ENCODE measurements at regions not wholly inside any gene's neighbourhood (a gene's known extent, or its start where the extent isn't known, plus 50 kb on each side); places are given as distances from the start of the nearest gene placed in this dataset.

GRCh38 chr11:101346591-101346990, 217.0 kb upstream of the PGR start:
- no peak overlapping the region for H3K4me3 ChIP-seq (ENCODE audit: low read length)
- no peak for DNase-seq
- no peaks in the 10 kb centered on the region for H3K4me1 ChIP-seq (ENCODE audit: insufficient read depth, low read length)
- no peak overlapping the region for H3K27ac Mint-ChIP-seq
- H3K4me1 Mint-ChIP-seq, result no peaks in the 10 kb centered on the region
- H3K27ac ChIP-seq (ENCODE audit: low read depth, low read length), result no peak overlapping the region
- H3K4me3 Mint-ChIP-seq, result no peak overlapping the region
- no peaks in the 10 kb centered on the region for H3K36me3 Mint-ChIP-seq
- ChIA-PET CTCF (no interaction called here), POLR2A (no interaction called here)
- H3K36me3 ChIP-seq (ENCODE audit: insufficient read depth, low read length), result no peaks in the 10 kb centered on the region
- H3K9me3 ChIP-seq (ENCODE audit: low read length), result no peaks in the 10 kb centered on the region
- H3K27me3 ChIP-seq (ENCODE audit: insufficient read depth, low read length, poor library complexity, severe bottlenecking), result no peaks in the 10 kb centered on the region
- peaks cover 2 to 14% (median 6%) of the 10 kb centered on the region in 5 donors for H3K9me3 Mint-ChIP-seq
- H3K27me3 Mint-ChIP-seq, result no peaks in the 10 kb centered on the region

GRCh38 chr11:101345891-101346290, 216.3 kb upstream of the PGR start:
- ChIA-PET CTCF (no interaction called here), POLR2A (no interaction called here)
- Mint-ChIP-seq H3K4me1 (no peaks in the 10 kb centered on the region), H3K27ac (no peak overlapping the region), H3K9me3 (peaks cover 2 to 14% (median 6%) of the 10 kb centered on the region in 5 donors), H3K27me3 (no peaks in the 10 kb centered on the region), H3K36me3 (no peaks in the 10 kb centered on the region), H3K4me3 (no peak overlapping the region)
- Histone ChIP-seq H3K4me3 (ENCODE audit: low read length) (no peak overlapping the region), H3K27ac (ENCODE audit: low read depth, low read length) (no peak overlapping the region), H3K27me3 (ENCODE audit: insufficient read depth, low read length, poor library complexity, severe bottlenecking) (no peaks in the 10 kb centered on the region), H3K36me3 (ENCODE audit: insufficient read depth, low read length) (no peaks in the 10 kb centered on the region), H3K9me3 (ENCODE audit: low read length) (no peaks in the 10 kb centered on the region), H3K4me1 (ENCODE audit: insufficient read depth, low read length) (no peaks in the 10 kb centered on the region)
- DNase-seq, result no peak

GRCh38 chr11:101342307-101342706, 212.7 kb upstream of the PGR start:
- H3K36me3 Mint-ChIP-seq, result no peaks in the 10 kb centered on the region
- no peak overlapping the region for H3K27ac Mint-ChIP-seq
- Histone ChIP-seq H3K27me3 (ENCODE audit: insufficient read depth, low read length, poor library complexity, severe bottlenecking) (no peaks in the 10 kb centered on the region), H3K36me3 (ENCODE audit: insufficient read depth, low read length) (no peaks in the 10 kb centered on the region), H3K4me1 (ENCODE audit: insufficient read depth, low read length) (no peaks in the 10 kb centered on the region), H3K27ac (ENCODE audit: low read depth, low read length) (no peak overlapping the region), H3K9me3 (ENCODE audit: low read length) (no peaks in the 10 kb centered on the region), H3K4me3 (ENCODE audit: low read length) (no peak overlapping the region)
- H3K4me1 Mint-ChIP-seq, result no peaks in the 10 kb centered on the region
- no peaks in the 10 kb centered on the region for H3K27me3 Mint-ChIP-seq
- H3K4me3 Mint-ChIP-seq, result no peak overlapping the region
- ChIA-PET CTCF (no interaction called here), POLR2A (no interaction called here)
- peaks cover 0 to 15% (median 12%) of the 10 kb centered on the region in 5 donors for H3K9me3 Mint-ChIP-seq
- no peak for DNase-seq

GRCh38 chr11:101341578-101341977, 212.0 kb upstream of the PGR start:
- ChIA-PET POLR2A (no interaction called here), CTCF (no interaction called here)
- no peaks in the 10 kb centered on the region for H3K27me3 Mint-ChIP-seq
- Histone ChIP-seq H3K9me3 (ENCODE audit: low read length) (no peaks in the 10 kb centered on the region), H3K4me3 (ENCODE audit: low read length) (no peak overlapping the region), H3K27me3 (ENCODE audit: insufficient read depth, low read length, poor library complexity, severe bottlenecking) (no peaks in the 10 kb centered on the region), H3K27ac (ENCODE audit: low read depth, low read length) (no peak overlapping the region), H3K4me1 (ENCODE audit: insufficient read depth, low read length) (no peaks in the 10 kb centered on the region), H3K36me3 (ENCODE audit: insufficient read depth, low read length) (no peaks in the 10 kb centered on the region)
- H3K27ac Mint-ChIP-seq, result no peak overlapping the region
- no peak for DNase-seq
- peaks cover 0 to 13% (median 12%) of the 10 kb centered on the region in 5 donors for H3K9me3 Mint-ChIP-seq
- no peaks in the 10 kb centered on the region for H3K36me3 Mint-ChIP-seq
- H3K4me1 Mint-ChIP-seq, result no peaks in the 10 kb centered on the region
- no peak overlapping the region for H3K4me3 Mint-ChIP-seq

GRCh38 chr11:101336858-101337257, 207.2 kb upstream of the PGR start:
- Mint-ChIP-seq H3K4me1 (no peaks in the 10 kb centered on the region), H3K9me3 (peaks cover 2 to 19% (median 8%) of the 10 kb centered on the region in 5 donors), H3K4me3 (no peak overlapping the region), H3K27ac (no peak overlapping the region), H3K27me3 (no peaks in the 10 kb centered on the region), H3K36me3 (no peaks in the 10 kb centered on the region)
- H3K27ac ChIP-seq (ENCODE audit: low read depth, low read length), result no peak overlapping the region
- no peaks in the 10 kb centered on the region for H3K27me3 ChIP-seq (ENCODE audit: insufficient read depth, low read length, poor library complexity, severe bottlenecking)
- H3K9me3 ChIP-seq (ENCODE audit: low read length), result no peaks in the 10 kb centered on the region
- no peaks in the 10 kb centered on the region for H3K4me1 ChIP-seq (ENCODE audit: insufficient read depth, low read length)
- DNase-seq, result no peak
- H3K4me3 ChIP-seq (ENCODE audit: low read length), result no peak overlapping the region
- H3K36me3 ChIP-seq (ENCODE audit: insufficient read depth, low read length), result no peaks in the 10 kb centered on the region
- POLR2A ChIA-PET, result no interaction called here
- CTCF ChIA-PET, result no interaction called here

GRCh38 chr11:101336155-101336554, 206.5 kb upstream of the PGR start:
- no peaks in the 10 kb centered on the region for H3K36me3 Mint-ChIP-seq
- no peak overlapping the region for H3K27ac ChIP-seq (ENCODE audit: low read depth, low read length)

GRCh38 chr11:101334581-101334980, 205.0 kb upstream of the PGR start:
- H3K9me3 Mint-ChIP-seq, result peaks cover 3 to 28% (median 8%) of the 10 kb centered on the region in 5 donors
- H3K4me3 Mint-ChIP-seq, result no peak overlapping the region
- no peak for DNase-seq
- H3K4me1 Mint-ChIP-seq, result no peaks in the 10 kb centered on the region
- H3K27me3 Mint-ChIP-seq, result no peaks in the 10 kb centered on the region
- Histone ChIP-seq H3K4me1 (ENCODE audit: insufficient read depth, low read length) (no peaks in the 10 kb centered on the region), H3K27ac (ENCODE audit: low read depth, low read length) (no peak overlapping the region), H3K9me3 (ENCODE audit: low read length) (no peaks in the 10 kb centered on the region), H3K36me3 (ENCODE audit: insufficient read depth, low read length) (no peaks in the 10 kb centered on the region), H3K4me3 (ENCODE audit: low read length) (no peak overlapping the region), H3K27me3 (ENCODE audit: insufficient read depth, low read length, poor library complexity, severe bottlenecking) (no peaks in the 10 kb centered on the region)
- H3K36me3 Mint-ChIP-seq, result no peaks in the 10 kb centered on the region
- no peak overlapping the region for H3K27ac Mint-ChIP-seq
- CTCF ChIA-PET, result no interaction called here
- POLR2A ChIA-PET, result no interaction called here

More at GRCh38 chr11:101336155-101336554, 206.5 kb upstream of the PGR start:
- no peak for DNase-seq
- H3K36me3 ChIP-seq (ENCODE audit: insufficient read depth, low read length), result no peaks in the 10 kb centered on the region
- H3K27me3 ChIP-seq (ENCODE audit: insufficient read depth, low read length, poor library complexity, severe bottlenecking), result no peaks in the 10 kb centered on the region
- H3K9me3 ChIP-seq (ENCODE audit: low read length), result no peaks in the 10 kb centered on the region
- Mint-ChIP-seq H3K9me3 (peaks cover 2 to 22% (median 5%) of the 10 kb centered on the region in 5 donors), H3K27me3 (no peaks in the 10 kb centered on the region), H3K4me1 (no peaks in the 10 kb centered on the region), H3K4me3 (no peak overlapping the region), H3K27ac (no peak overlapping the region)
- ChIA-PET CTCF (no interaction called here), POLR2A (no interaction called here)
- no peaks in the 10 kb centered on the region for H3K4me1 ChIP-seq (ENCODE audit: insufficient read depth, low read length)
- no peak overlapping the region for H3K4me3 ChIP-seq (ENCODE audit: low read length)

- Mint-ChIP-seq H3K27ac (no peak overlapping the region), H3K36me3 (no peaks in the 10 kb centered on the region), H3K4me3 (no peak overlapping the region), H3K9me3 (peaks cover 0 to 26% (median 8%) of the 10 kb centered on the region in 5 donors), H3K4me1 (no peaks in the 10 kb centered on the region), H3K27me3 (no peaks in the 10 kb centered on the region)
- Histone ChIP-seq H3K4me3 (ENCODE audit: low read length) (no peak overlapping the region), H3K9me3 (ENCODE audit: low read length) (no peaks in the 10 kb centered on the region), H3K27me3 (ENCODE audit: insufficient read depth, low read length, poor library complexity, severe bottlenecking) (no peaks in the 10 kb centered on the region), H3K27ac (ENCODE audit: low read depth, low read length) (no peak overlapping the region), H3K4me1 (ENCODE audit: insufficient read depth, low read length) (no peaks in the 10 kb centered on the region), H3K36me3 (ENCODE audit: insufficient read depth, low read length) (no peaks in the 10 kb centered on the region)
- ChIA-PET CTCF (no interaction called here), POLR2A (no interaction called here)
- no peak for DNase-seq
Measured at GRCh38 chr11:101331411-101331810, 201.8 kb upstream of the PGR start.

- Histone ChIP-seq H3K4me3 (ENCODE audit: low read length) (no peak overlapping the region), H3K36me3 (ENCODE audit: insufficient read depth, low read length) (no peaks in the 10 kb centered on the region), H3K9me3 (ENCODE audit: low read length) (no peaks in the 10 kb centered on the region), H3K27me3 (ENCODE audit: insufficient read depth, low read length, poor library complexity, severe bottlenecking) (no peaks in the 10 kb centered on the region), H3K4me1 (ENCODE audit: insufficient read depth, low read length) (no peaks in the 10 kb centered on the region), H3K27ac (ENCODE audit: low read depth, low read length) (no peak overlapping the region)
- no peaks in the 10 kb centered on the region for H3K36me3 Mint-ChIP-seq
- ChIA-PET POLR2A (no interaction called here), CTCF (no interaction called here)
- no peak overlapping the region for H3K27ac Mint-ChIP-seq
- H3K4me1 Mint-ChIP-seq, result no peaks in the 10 kb centered on the region
- no peak overlapping the region for H3K4me3 Mint-ChIP-seq
- DNase-seq, result no peak
- no peaks in the 10 kb centered on the region for H3K27me3 Mint-ChIP-seq
- H3K9me3 Mint-ChIP-seq, result peaks cover 0 to 17% (median 8%) of the 10 kb centered on the region in 5 donors
Measured at GRCh38 chr11:101327908-101328307, 198.3 kb upstream of the PGR start.
